Progenitor cell of endocrine pancreas (in vitro differentiated cells): ENCODE measurements at regions not wholly inside any gene's neighbourhood (a gene's known extent, or its start where the extent isn't known, plus 50 kb on each side); places are given as distances from the start of the nearest gene placed in this dataset.

ENCODE experiments used
- DNase-seq: peaks from one replicate; pipeline ENCODE4 v3.0.0; 2021; ENCODE audit warnings: low spot score; ENCODE audit not compliant: unreplicated experiment
- H3K27ac Mint-ChIP-seq: 2 replicates; pipeline ENCODE4 v1.8.0; 2021; ENCODE audit warnings: mild to moderate bottlenecking, moderate library complexity, mixed read lengths
- H3K27me3 Mint-ChIP-seq: 2 replicates; pipeline ENCODE4 v1.8.0; 2021; ENCODE audit warnings: mixed read lengths
- H3K36me3 Mint-ChIP-seq: 2 replicates; pipeline ENCODE4 v1.8.0; 2022; ENCODE audit warnings: mixed read lengths; ENCODE audit not compliant: insufficient read depth
- H3K4me1 Mint-ChIP-seq: 2 replicates; pipeline ENCODE4 v1.8.0; 2021; ENCODE audit warnings: low read depth, mixed read lengths
- H3K4me3 Mint-ChIP-seq: 2 replicates; pipeline ENCODE4 v1.8.0; 2021; ENCODE audit warnings: low read depth, mild to moderate bottlenecking, moderate library complexity, mixed read lengths
- H3K9me3 Mint-ChIP-seq: 2 replicates; pipeline ENCODE4 v1.8.0; 2021; ENCODE audit warnings: low read depth, mixed read lengths
- TF ChIP-seq, protein P1 (sequence below): fragments of 200-600 bp; sonication (generic); IDR thresholded peaks from one replicate; pipeline ENCODE4 v1.5.0; 2021; ENCODE audit warnings: antibody characterized with exemption, mild to moderate bottlenecking; ENCODE audit not compliant: unreplicated experiment

- peaks cover 4% of the 10 kb centered on the region for H3K36me3 Mint-ChIP-seq
- no peak overlapping the region for H3K27ac Mint-ChIP-seq
- H3K27me3 Mint-ChIP-seq: peaks cover 6% of the 10 kb centered on the region
- peaks cover 17% of the 10 kb centered on the region for H3K9me3 Mint-ChIP-seq
- H3K4me3 Mint-ChIP-seq: no peak overlapping the region
- TF ChIP-seq, protein P1, sequence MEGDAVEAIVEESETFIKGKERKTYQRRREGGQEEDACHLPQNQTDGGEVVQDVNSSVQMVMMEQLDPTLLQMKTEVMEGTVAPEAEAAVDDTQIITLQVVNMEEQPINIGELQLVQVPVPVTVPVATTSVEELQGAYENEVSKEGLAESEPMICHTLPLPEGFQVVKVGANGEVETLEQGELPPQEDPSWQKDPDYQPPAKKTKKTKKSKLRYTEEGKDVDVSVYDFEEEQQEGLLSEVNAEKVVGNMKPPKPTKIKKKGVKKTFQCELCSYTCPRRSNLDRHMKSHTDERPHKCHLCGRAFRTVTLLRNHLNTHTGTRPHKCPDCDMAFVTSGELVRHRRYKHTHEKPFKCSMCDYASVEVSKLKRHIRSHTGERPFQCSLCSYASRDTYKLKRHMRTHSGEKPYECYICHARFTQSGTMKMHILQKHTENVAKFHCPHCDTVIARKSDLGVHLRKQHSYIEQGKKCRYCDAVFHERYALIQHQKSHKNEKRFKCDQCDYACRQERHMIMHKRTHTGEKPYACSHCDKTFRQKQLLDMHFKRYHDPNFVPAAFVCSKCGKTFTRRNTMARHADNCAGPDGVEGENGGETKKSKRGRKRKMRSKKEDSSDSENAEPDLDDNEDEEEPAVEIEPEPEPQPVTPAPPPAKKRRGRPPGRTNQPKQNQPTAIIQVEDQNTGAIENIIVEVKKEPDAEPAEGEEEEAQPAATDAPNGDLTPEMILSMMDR: no peak
- no peak for DNase-seq
- H3K4me1 Mint-ChIP-seq: peaks cover 11% of the 10 kb centered on the region
Measured at GRCh38 chr5:81899123-81899522, 72.7 kb upstream of the ATG10 start.

DNA sequence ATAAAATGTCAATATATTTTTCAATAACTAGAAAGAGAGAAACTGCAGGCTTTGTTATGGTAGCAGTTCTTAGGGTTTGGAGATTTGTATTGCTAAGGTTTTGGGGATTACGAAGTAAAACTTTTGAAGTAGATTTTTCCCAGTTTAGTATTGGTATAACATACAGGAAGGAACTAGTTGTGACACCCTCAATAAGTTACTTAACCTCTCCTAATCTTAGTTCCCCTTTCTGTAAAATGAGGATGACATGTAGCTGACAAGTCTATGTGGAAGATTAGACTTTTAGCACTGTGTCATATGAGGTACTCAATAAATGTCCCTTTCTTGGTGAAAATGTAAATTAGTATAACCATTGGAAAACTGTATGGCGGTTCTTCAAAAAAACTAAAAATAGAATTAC, 73.4 kb upstream of the ATG10 start:
- peaks cover 17% of the 10 kb centered on the region for H3K9me3 Mint-ChIP-seq
- no peak overlapping the region for H3K27ac Mint-ChIP-seq
- TF ChIP-seq, protein P1: no peak
- H3K4me1 Mint-ChIP-seq: peaks cover 4% of the 10 kb centered on the region
- H3K36me3 Mint-ChIP-seq: peaks cover 4% of the 10 kb centered on the region
- H3K4me3 Mint-ChIP-seq: no peak overlapping the region
- H3K27me3 Mint-ChIP-seq: peaks cover 3% of the 10 kb centered on the region
- no peak for DNase-seq

DNA sequence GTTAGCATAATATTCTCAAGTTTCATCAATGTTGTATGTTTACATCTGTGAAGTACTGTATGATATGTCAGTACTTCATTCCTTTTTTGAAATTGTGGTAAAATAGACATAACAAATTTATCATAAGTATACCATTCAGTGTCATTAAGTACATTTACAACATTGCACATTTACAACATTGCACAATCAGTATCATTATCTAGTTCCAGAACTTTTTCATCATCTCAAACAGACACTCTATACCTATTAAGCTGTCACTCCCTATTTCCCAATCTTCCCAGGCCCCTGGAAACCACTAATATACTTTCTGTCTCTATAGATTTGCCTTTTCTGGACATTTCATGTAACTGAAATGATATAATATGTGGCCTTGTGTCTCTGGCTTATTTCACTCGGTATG, 75.1 kb upstream of the ATG10 start:
- Mint-ChIP-seq H3K4me1 (no peaks in the 10 kb centered on the region), H3K36me3 (peaks cover 6% of the 10 kb centered on the region), H3K27ac (no peak overlapping the region), H3K9me3 (peaks cover 24% of the 10 kb centered on the region), H3K27me3 (peaks cover 3% of the 10 kb centered on the region), H3K4me3 (no peak overlapping the region)
- no peak for DNase-seq
- TF ChIP-seq, protein P1: no peak

DNA sequence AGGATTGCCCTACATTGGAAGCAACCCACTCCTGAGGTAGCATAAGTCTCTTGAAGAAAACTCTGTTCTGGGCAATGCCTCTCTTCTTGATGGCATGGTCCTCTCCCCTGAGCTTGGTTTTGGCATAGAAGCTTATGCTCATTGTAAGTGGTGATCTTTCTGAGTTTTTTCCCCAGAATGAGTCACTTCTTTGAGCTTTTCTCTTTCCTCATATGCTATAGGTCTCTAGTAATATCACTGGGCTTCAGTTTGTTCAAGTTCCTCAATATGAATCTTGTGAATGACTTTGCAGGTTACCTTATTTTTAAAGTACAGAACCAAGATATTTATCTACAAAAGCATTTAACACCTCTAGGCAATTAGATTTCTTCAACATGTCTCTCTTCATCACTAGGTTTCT, 76.5 kb upstream of the ATG10 start:
- Mint-ChIP-seq H3K36me3 (peaks cover 8% of the 10 kb centered on the region), H3K4me1 (no peaks in the 10 kb centered on the region), H3K27me3 (peaks cover 3% of the 10 kb centered on the region), H3K27ac (no peak overlapping the region), H3K9me3 (peaks cover 24% of the 10 kb centered on the region), H3K4me3 (no peak overlapping the region)
- DNase-seq: no peak
- TF ChIP-seq, protein P1: no peak

DNA sequence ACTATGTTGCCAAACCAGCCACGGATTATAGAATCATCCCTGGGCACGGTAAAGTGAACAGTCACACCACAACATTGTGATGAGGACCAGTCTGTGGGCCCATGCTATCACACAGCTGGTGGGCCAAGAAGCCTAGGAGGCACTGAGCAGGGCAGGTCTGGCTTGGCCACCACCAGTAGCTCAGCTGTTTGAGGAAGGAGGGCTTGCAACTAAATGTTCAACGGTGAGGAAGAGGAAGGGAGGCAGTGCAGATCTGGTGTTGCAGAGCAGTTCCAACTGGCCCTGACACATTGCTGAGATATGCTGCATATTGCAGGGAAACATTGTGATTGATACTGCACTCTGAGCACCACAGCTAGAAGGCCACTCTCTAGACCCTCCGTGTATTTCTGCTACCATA, 77.9 kb upstream of the ATG10 start:
- peaks cover 3% of the 10 kb centered on the region for H3K27me3 Mint-ChIP-seq
- no peak overlapping the region for H3K27ac Mint-ChIP-seq
- H3K4me1 Mint-ChIP-seq: no peaks in the 10 kb centered on the region
- DNase-seq: no peak
- TF ChIP-seq, protein P1: no peak
- H3K36me3 Mint-ChIP-seq: peaks cover 10% of the 10 kb centered on the region
- peaks cover 28% of the 10 kb centered on the region for H3K9me3 Mint-ChIP-seq
- no peak overlapping the region for H3K4me3 Mint-ChIP-seq
